DND-41 (cell line): ENCODE measurements at regions not wholly inside any gene's neighbourhood (a gene's known extent, or its start where the extent isn't known, plus 50 kb on each side); places are given as distances from the start of the nearest gene placed in this dataset.

Experiments used
- ATAC-seq: fragments of 200-7000 bp; cut with Tn5 transposase; 3 replicates; pipeline ENCODE4 v1.9.1; 2021; ENCODE audit warnings: low read depth; ENCODE audit not compliant: insufficient read depth
- DNase-seq: peaks from one replicate; pipeline ENCODE4 v3.0.0-alpha.2; 2020
- H2AFZ ChIP-seq: 2 replicates; pipeline ENCODE4 v1.6.0; 2012; ENCODE audit warnings: low read depth, low read length
- H3K27ac ChIP-seq: 2 replicates; pipeline ENCODE4 v1.5.1; 2012; ENCODE audit warnings: low read length, inconsistent platforms
- H3K27me3 ChIP-seq: fragments of 200-600 bp; sonication (generic); 2 replicates; pipeline ENCODE4 v1.6.0; 2012; ENCODE audit warnings: low read length, mild to moderate bottlenecking, inconsistent platforms; ENCODE audit not compliant: insufficient read depth, poor library complexity
- H3K36me3 ChIP-seq: 2 replicates; pipeline ENCODE4 v1.5.1; 2012; ENCODE audit warnings: low read length, inconsistent platforms; ENCODE audit not compliant: insufficient read depth
- H3K4me1 ChIP-seq: 2 replicates; pipeline ENCODE4 v1.5.1; 2012; ENCODE audit warnings: mild to moderate bottlenecking, low read length; ENCODE audit not compliant: insufficient read depth
- H3K4me2 ChIP-seq: 2 replicates; pipeline ENCODE4 v1.6.0; 2012; ENCODE audit warnings: mild to moderate bottlenecking, moderate library complexity, low read length, inconsistent platforms; ENCODE audit not compliant: insufficient read depth
- H3K4me3 ChIP-seq, 2 experiments: fragments of 200-600 bp in 1 of 2; shearing (Covaris generic) in 1 of 2; 2 replicates each; pipeline ENCODE4 v1.5.1; 2012 to 2016; ENCODE audit warnings: inconsistent platforms in 2 of 2, low read length in 2 of 2, mild to moderate bottlenecking in 2 of 2, low read depth in 1 of 2, moderate library complexity in 1 of 2
- H3K79me2 ChIP-seq: 2 replicates; pipeline ENCODE4 v1.6.0; 2012; ENCODE audit warnings: low read length, inconsistent platforms; ENCODE audit not compliant: insufficient read depth
- H3K9ac ChIP-seq: 2 replicates; pipeline ENCODE4 v1.6.0; 2012; ENCODE audit warnings: low read depth, mild to moderate bottlenecking, inconsistent platforms, low read length, moderate library complexity
- H3K9me3 ChIP-seq: 2 replicates; pipeline ENCODE4 v1.5.1; 2012; ENCODE audit warnings: low read length, moderate library complexity, mild to moderate bottlenecking, inconsistent platforms; ENCODE audit not compliant: insufficient read depth, severe bottlenecking
- H4K20me1 ChIP-seq: 2 replicates; pipeline ENCODE4 v1.6.0; 2012; ENCODE audit warnings: low read length; ENCODE audit not compliant: insufficient read depth
- CTCF ChIP-seq: IDR thresholded peaks from 2 replicates; pipeline ENCODE4 v1.5.1; 2012; ENCODE audit warnings: borderline replicate concordance, low read length, moderate library complexity, mild to moderate bottlenecking; ENCODE audit not compliant: poor library complexity, severe bottlenecking; ENCODE audit errors: extremely low read depth
- EZH2 ChIP-seq: IDR thresholded peaks from 3 replicates; pipeline ENCODE4 v1.6.1; 2012; ENCODE audit warnings: borderline replicate concordance, low read depth, mild to moderate bottlenecking, moderate library complexity, low read length, inconsistent platforms; ENCODE audit not compliant: severe bottlenecking

GRCh38 chr5:32503261-32503660, 58.7 kb upstream of the ZFR start:
- DNase-seq (no peak), ATAC-seq (no peak)
- Histone ChIP-seq H3K36me3 (no peaks in the 10 kb centered on the region), H3K27ac (no peak overlapping the region), H4K20me1 (no peaks in the 10 kb centered on the region), H3K4me2 (no peak overlapping the region), H2AFZ (no peak overlapping the region), H3K79me2 (no peaks in the 10 kb centered on the region), H3K4me1 (no peaks in the 10 kb centered on the region), H3K27me3 (peaks cover 21% of the 10 kb centered on the region), H3K9me3 (no peaks in the 10 kb centered on the region), H3K4me3 (no peak overlapping the region), H3K9ac (no peak overlapping the region)
- no peak for TF ChIP-seq EZH2
- no peak for TF ChIP-seq CTCF

GRCh38 chr5:32501071-32502002, 56.8 kb upstream of the ZFR start:
- ATAC-seq (no peak), DNase-seq (no peak)
- Histone ChIP-seq H3K36me3 (no peaks in the 10 kb centered on the region), H3K79me2 (no peaks in the 10 kb centered on the region), H3K27ac (no peak overlapping the region), H3K4me3 (no peak overlapping the region), H3K9ac (no peak overlapping the region), H3K4me2 (no peak overlapping the region), H3K27me3 (peaks cover 16% of the 10 kb centered on the region), H2AFZ (no peak overlapping the region), H3K9me3 (no peaks in the 10 kb centered on the region), H3K4me1 (no peaks in the 10 kb centered on the region), H4K20me1 (no peaks in the 10 kb centered on the region)
- TF ChIP-seq EZH2 = no peak
- no peak for TF ChIP-seq CTCF

GRCh38 chr5:32500181-32500580, 55.6 kb upstream of the ZFR start:
- H3K9ac ChIP-seq = no peak overlapping the region
- H3K4me2 ChIP-seq = no peak overlapping the region
- no peak overlapping the region for H2AFZ ChIP-seq
- H3K4me3 ChIP-seq = no peak overlapping the region
- H3K79me2 ChIP-seq = no peaks in the 10 kb centered on the region
- H3K27ac ChIP-seq = no peak overlapping the region
- no peaks in the 10 kb centered on the region for H3K4me1 ChIP-seq
- ATAC-seq (no peak), DNase-seq (no peak)
- H3K9me3 ChIP-seq = no peaks in the 10 kb centered on the region
- TF ChIP-seq CTCF = no peak
- TF ChIP-seq EZH2 = no peak
- H3K36me3 ChIP-seq = no peaks in the 10 kb centered on the region
- H3K27me3 ChIP-seq = peaks cover 9% of the 10 kb centered on the region
- no peaks in the 10 kb centered on the region for H4K20me1 ChIP-seq
